CD14-positive monocyte (primary cell): ENCODE measurements at regions not wholly inside any gene's neighbourhood (a gene's known extent, or its start where the extent isn't known, plus 50 kb on each side); places are given as distances from the start of the nearest gene placed in this dataset.

Experiments
- DNase-seq, 3 donors: peaks; one replicate each; pipeline ENCODE4 v3.0.0-alpha.2; 2011 to 2022
- H2AFZ ChIP-seq: 2 replicates; pipeline ENCODE4 v1.6.0; 2012; ENCODE audit warnings: mild to moderate bottlenecking, low read depth, low read length, inconsistent platforms; ENCODE audit not compliant: insufficient read depth, poor library complexity, severe bottlenecking
- H3K27ac ChIP-seq, 2 donors: 1 replicate in 1 of 2; 2 replicates in 1 of 2; pipeline ENCODE4 v1.5.1; 2012 to 2013; ENCODE audit warnings: low read length in 2 of 2, control low read depth in 1 of 2, inconsistent platforms in 1 of 2, low read depth in 1 of 2, mild to moderate bottlenecking in 1 of 2
- H3K27me3 ChIP-seq, 2 donors: one replicate each; pipeline versions ENCODE4 v1.6.0 to v1.6.1; 2011 to 2013; ENCODE audit warnings: low read length in 2 of 2; ENCODE audit not compliant: control insufficient read depth in 2 of 2, insufficient read depth in 2 of 2
- H3K36me3 ChIP-seq, 2 donors: replicated peaks in 1 of 2; 1 replicate in 1 of 2; 2 replicates in 1 of 2; pipeline versions ENCODE4 v1.5.1 to v1.6.1; 2012 to 2013; ENCODE audit warnings: low read length in 2 of 2, control low read depth in 1 of 2, inconsistent platforms in 1 of 2, mild to moderate bottlenecking in 1 of 2; ENCODE audit not compliant: insufficient read depth in 2 of 2, control insufficient read depth in 1 of 2
- H3K4me1 ChIP-seq, 2 donors: 1 replicate in 1 of 2; 2 replicates in 1 of 2; pipeline versions ENCODE4 v1.5.1 to v1.6.1; 2012 to 2013; ENCODE audit warnings: low read length in 2 of 2, control low read depth in 1 of 2, inconsistent platforms in 1 of 2, mild to moderate bottlenecking in 1 of 2, moderate library complexity in 1 of 2; ENCODE audit not compliant: insufficient read depth in 2 of 2, control insufficient read depth in 1 of 2
- H3K4me2 ChIP-seq: replicated peaks from 2 replicates; pipeline ENCODE3; 2012; ENCODE audit warnings: low read length, moderate library complexity, mild to moderate bottlenecking; ENCODE audit not compliant: poor library complexity, severe bottlenecking; ENCODE audit errors: extremely low read depth
- H3K4me3 ChIP-seq, 3 experiments: fragments of 200-600 bp in 1 of 3; sonication (generic) in 1 of 3; replicated peaks in 1 of 3; 1 replicate in 2 of 3; 2 replicates in 1 of 3; pipeline ENCODE4 v1.5.1; 2011 to 2013; ENCODE audit warnings: low read length in 3 of 3, mild to moderate bottlenecking in 3 of 3, control low read depth in 2 of 3, low read depth in 2 of 3, inconsistent platforms in 1 of 3, moderate library complexity in 1 of 3
- H3K79me2 ChIP-seq: 2 replicates; pipeline ENCODE4 v1.6.0; 2012; ENCODE audit warnings: mild to moderate bottlenecking, control low read depth, inconsistent platforms, low read length, moderate library complexity; ENCODE audit not compliant: insufficient read depth
- H3K9ac ChIP-seq: 2 replicates; pipeline ENCODE4 v1.6.0; 2017; ENCODE audit warnings: low read length, mild to moderate bottlenecking; ENCODE audit not compliant: insufficient read depth, poor library complexity, severe bottlenecking
- H3K9me3 ChIP-seq, 2 donors: replicated peaks in 1 of 2; 1 replicate in 1 of 2; 2 replicates in 1 of 2; pipeline versions ENCODE4 v1.5.1 to v1.6.1; 2012 to 2013; ENCODE audit warnings: low read length in 2 of 2, control low read depth in 1 of 2; ENCODE audit not compliant: control insufficient read depth in 1 of 2, insufficient read depth in 1 of 2
- H4K20me1 ChIP-seq: 2 replicates; pipeline ENCODE4 v1.6.0; 2012; ENCODE audit warnings: mild to moderate bottlenecking, low read length, control low read depth, moderate library complexity; ENCODE audit not compliant: insufficient read depth
- H3K27ac Mint-ChIP-seq, 7 donors: one replicate each; pipeline ENCODE4 v1.8.0; 2020; ENCODE audit warnings: mild to moderate bottlenecking in 7 of 7, mixed read lengths in 7 of 7, moderate library complexity in 6 of 7, inconsistent platforms in 2 of 7
- H3K27me3 Mint-ChIP-seq, 3 donors: one replicate each; pipeline ENCODE4 v1.8.0; 2021 to 2022; ENCODE audit warnings: low read depth in 3 of 3, mild to moderate bottlenecking in 3 of 3, mixed read lengths in 3 of 3, moderate library complexity in 3 of 3, inconsistent platforms in 1 of 3
- H3K36me3 Mint-ChIP-seq, 2 donors: one replicate each; pipeline ENCODE4 v1.8.0; 2020; ENCODE audit warnings: mixed read lengths in 2 of 2, inconsistent platforms in 1 of 2, mild to moderate bottlenecking in 1 of 2
- H3K4me1 Mint-ChIP-seq: one replicate; pipeline ENCODE4 v1.8.0; 2020; ENCODE audit warnings: mild to moderate bottlenecking, mixed read lengths
- H3K4me3 Mint-ChIP-seq, 2 donors: one replicate each; pipeline ENCODE4 v1.8.0; 2020; ENCODE audit warnings: mild to moderate bottlenecking in 2 of 2, mixed read lengths in 2 of 2, moderate library complexity in 1 of 2
- H3K9me3 Mint-ChIP-seq, 7 donors: one replicate each; pipeline ENCODE4 v1.8.0; 2020 to 2022; ENCODE audit warnings: mixed read lengths in 7 of 7, mild to moderate bottlenecking in 6 of 7, moderate library complexity in 6 of 7, inconsistent platforms in 2 of 7
- CTCF ChIP-seq: fragments of 200-600 bp; IDR thresholded peaks from one replicate; pipeline ENCODE4 v1.8.0; 2022; ENCODE audit warnings: antibody characterized with exemption, mild to moderate bottlenecking
- WGBS: methylation state at CpG from one replicate; pipeline ENCODE4 v1.1.5; 2013; ENCODE audit warnings: missing lambda C conversion rate; ENCODE audit not compliant: insufficient coverage; 5-methylcytosine and 5-hydroxymethylcytosine counted together
- intact Hi-C, 2 donors: fragments of 100-400 bp; cut with micrococcal nuclease; formaldehyde crosslinking; loops; one replicate each; pipeline versions ENCODE4 v1.15.0 to v1.15.1; 2023

DNA sequence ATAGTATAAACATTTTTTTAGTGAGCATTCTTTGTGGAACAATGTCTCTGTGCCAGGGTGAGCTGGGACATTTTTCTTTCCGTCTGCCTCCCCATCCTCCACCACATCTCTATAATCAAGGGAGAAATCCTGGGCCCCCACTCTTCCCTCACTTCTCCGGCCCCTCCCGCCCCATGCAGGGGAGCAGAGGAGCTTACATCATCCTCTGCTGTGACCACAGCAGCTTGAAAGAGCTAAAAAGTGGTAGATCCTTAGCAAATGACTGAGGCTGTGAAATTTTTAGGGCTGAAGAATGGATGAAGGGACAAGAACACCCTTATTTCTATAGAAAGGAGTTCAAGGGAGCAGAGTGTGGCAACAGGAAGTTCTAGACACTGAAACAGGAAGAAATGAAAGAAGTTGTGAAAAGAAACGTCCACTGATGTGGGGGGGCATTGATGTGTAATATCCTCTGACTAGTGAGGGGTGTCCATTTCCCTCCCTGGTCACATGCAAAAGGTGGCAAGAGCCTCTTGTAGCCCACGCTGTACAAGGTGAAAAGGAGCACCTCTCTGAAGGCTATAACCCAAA, 380.3 kb upstream of the JARID2 start:
- Histone ChIP-seq H2AFZ (peak overlapping the region; percentile 34), H3K9ac (peak overlapping the region; percentile 49), H3K9me3 (no peaks in the 10 kb centered on the region), H3K79me2 (no peaks in the 10 kb centered on the region), H3K4me2 (peak overlapping the region; percentile 48), H3K27ac (peak overlapping the region; percentile 87 to 93), H3K4me1 (peaks cover 44 to 53% of the 10 kb centered on the region in 2 donors), H3K36me3 (no peaks in the 10 kb centered on the region), H3K4me3 (peak overlapping the region in 1 of 3 experiments; percentile 38), H3K27me3 (no peaks in the 10 kb centered on the region), H4K20me1 (no peaks in the 10 kb centered on the region)
- H3K27ac Mint-ChIP-seq, result peak overlapping the region; percentile 96 to 99 (median 99)
- no peak for TF ChIP-seq CTCF
- peak overlapping the region in 1 of 2 donors; percentile 63 for H3K4me3 Mint-ChIP-seq
- intact Hi-C loops, result no loop called here
- H3K4me1 Mint-ChIP-seq, result peaks cover 68% of the 10 kb centered on the region
- H3K9me3 Mint-ChIP-seq, result peaks cover 0 to 2% (median 0%) of the 10 kb centered on the region in 7 donors
- 0% methylated on average over 2 of the region's 5 CpGs for WGBS
- DNase-seq, result peak; percentile 86 to 96 (median 95)
- H3K27me3 Mint-ChIP-seq, result peaks cover 0 to 1% (median 0%) of the 10 kb centered on the region in 3 donors
- peaks cover 4 to 5% of the 10 kb centered on the region in 2 donors for H3K36me3 Mint-ChIP-seq

- Mint-ChIP-seq H3K27ac (peak overlapping the region in 3 of 7 donors; percentile 36 to 99 (median 64)), H3K36me3 (peaks cover 4 to 10% of the 10 kb centered on the region in 2 donors), H3K4me1 (peaks cover 79% of the 10 kb centered on the region), H3K9me3 (peaks cover 0 to 2% (median 0%) of the 10 kb centered on the region in 7 donors), H3K27me3 (peaks cover 0 to 1% (median 0%) of the 10 kb centered on the region in 3 donors), H3K4me3 (no peak overlapping the region)
- Histone ChIP-seq H2AFZ (no peak overlapping the region), H3K4me2 (no peak overlapping the region), H3K9me3 (no peaks in the 10 kb centered on the region), H3K9ac (no peak overlapping the region), H4K20me1 (no peaks in the 10 kb centered on the region), H3K79me2 (no peaks in the 10 kb centered on the region), H3K4me1 (peaks cover 54 to 58% of the 10 kb centered on the region in 2 donors), H3K36me3 (no peaks in the 10 kb centered on the region), H3K4me3 (no peak overlapping the region), H3K27me3 (no peaks in the 10 kb centered on the region), H3K27ac (no peak overlapping the region)
- no peak for DNase-seq
- no peak for TF ChIP-seq CTCF
- intact Hi-C loops, result no loop called here
- no CpG with 5 or more reads among the region's 1 CpG for WGBS
These were observed 378.1 kb upstream of the JARID2 start for GRCh38 chr6:14867802-14868201.
